Lower lobe of right lung (tissue), 2 donors: ENCODE measurements at regions not wholly inside any gene's neighbourhood (a gene's known extent, or its start where the extent isn't known, plus 50 kb on each side); places are given as distances from the start of the nearest gene placed in this dataset.

Source experiments
- ATAC-seq, 2 donors: fragments of 200-7000 bp; cut with Tn5 transposase; one replicate each; pipeline ENCODE4 v1.9.1; 2020 to 2022; ENCODE audit warnings: mild to moderate bottlenecking in 2 of 2, moderate library complexity in 2 of 2
- DNase-seq: peaks from one replicate; pipeline ENCODE4 v3.0.0-alpha.2; 2020
- H3K27ac ChIP-seq: fragments of 200-600 bp; one replicate; pipeline ENCODE4 v1.8.0; 2022
- H3K27me3 ChIP-seq: fragments of 200-600 bp; one replicate; pipeline ENCODE4 v1.8.0; 2022; ENCODE audit warnings: low read depth
- H3K36me3 ChIP-seq: fragments of 200-600 bp; one replicate; pipeline ENCODE4 v1.8.0; 2022; ENCODE audit warnings: mild to moderate bottlenecking
- H3K4me1 ChIP-seq: fragments of 200-600 bp; one replicate; pipeline ENCODE4 v1.8.0; 2022
- H3K4me3 ChIP-seq: fragments of 200-600 bp; one replicate; pipeline ENCODE4 v1.8.0; 2022; ENCODE audit warnings: mild to moderate bottlenecking
- H3K9me3 ChIP-seq: fragments of 200-600 bp; one replicate; pipeline ENCODE4 v1.8.0; 2022
- intact Hi-C: fragments of 100-400 bp; cut with DNase I; formaldehyde crosslinking; loops from one replicate; pipeline ENCODE4 v1.11.0; 2022
- TF ChIP-seq, protein P1 (sequence below): fragments of 200-600 bp; IDR thresholded peaks from one replicate; pipeline ENCODE4 v1.8.0; 2022; ENCODE audit warnings: antibody characterized with exemption, mild to moderate bottlenecking
- donor health status: DM: no; HTN: yes; CAD: no; lungs with severe emphysema.

- ATAC-seq = no peak
- no peak overlapping the region for H3K4me3 ChIP-seq
- no peaks in the 10 kb centered on the region for H3K36me3 ChIP-seq
- TF ChIP-seq, protein P1, sequence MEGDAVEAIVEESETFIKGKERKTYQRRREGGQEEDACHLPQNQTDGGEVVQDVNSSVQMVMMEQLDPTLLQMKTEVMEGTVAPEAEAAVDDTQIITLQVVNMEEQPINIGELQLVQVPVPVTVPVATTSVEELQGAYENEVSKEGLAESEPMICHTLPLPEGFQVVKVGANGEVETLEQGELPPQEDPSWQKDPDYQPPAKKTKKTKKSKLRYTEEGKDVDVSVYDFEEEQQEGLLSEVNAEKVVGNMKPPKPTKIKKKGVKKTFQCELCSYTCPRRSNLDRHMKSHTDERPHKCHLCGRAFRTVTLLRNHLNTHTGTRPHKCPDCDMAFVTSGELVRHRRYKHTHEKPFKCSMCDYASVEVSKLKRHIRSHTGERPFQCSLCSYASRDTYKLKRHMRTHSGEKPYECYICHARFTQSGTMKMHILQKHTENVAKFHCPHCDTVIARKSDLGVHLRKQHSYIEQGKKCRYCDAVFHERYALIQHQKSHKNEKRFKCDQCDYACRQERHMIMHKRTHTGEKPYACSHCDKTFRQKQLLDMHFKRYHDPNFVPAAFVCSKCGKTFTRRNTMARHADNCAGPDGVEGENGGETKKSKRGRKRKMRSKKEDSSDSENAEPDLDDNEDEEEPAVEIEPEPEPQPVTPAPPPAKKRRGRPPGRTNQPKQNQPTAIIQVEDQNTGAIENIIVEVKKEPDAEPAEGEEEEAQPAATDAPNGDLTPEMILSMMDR = no peak
- H3K9me3 ChIP-seq = no peaks in the 10 kb centered on the region
- H3K27me3 ChIP-seq = no peaks in the 10 kb centered on the region
- H3K27ac ChIP-seq = no peak overlapping the region
- intact Hi-C loops = no loop called here
- H3K4me1 ChIP-seq = no peaks in the 10 kb centered on the region
- no peak for DNase-seq
Measured at GRCh38 chr9:117858561-117858960, 154.4 kb downstream of the TLR4 start.

DNA sequence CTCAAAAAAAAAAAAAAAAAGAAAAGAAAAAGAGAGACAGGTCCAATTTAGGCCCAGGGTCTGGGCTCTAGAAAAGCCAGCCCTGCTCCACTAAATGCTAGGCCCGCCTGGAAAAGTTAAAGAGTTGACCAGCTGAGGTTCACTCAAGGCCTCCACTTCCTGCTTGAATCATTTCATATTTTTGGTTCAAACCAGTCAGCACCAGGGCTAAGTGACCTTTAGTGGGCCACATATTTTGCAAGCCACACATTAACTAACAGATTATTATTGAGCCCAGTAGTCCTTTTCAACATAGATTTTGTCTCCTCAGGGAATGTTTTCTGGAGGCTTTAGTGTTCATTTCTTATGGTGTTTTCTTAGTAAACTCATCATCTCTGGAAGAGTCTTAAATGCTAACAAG is 156.6 kb downstream of the TLR4 start:
- H3K27ac ChIP-seq = no peak overlapping the region
- H3K27me3 ChIP-seq = no peaks in the 10 kb centered on the region
- intact Hi-C loops = no loop called here
- DNase-seq (no peak), ATAC-seq (no peak)
- TF ChIP-seq, protein P1 = no peak
- H3K36me3 ChIP-seq = no peaks in the 10 kb centered on the region
- H3K4me3 ChIP-seq = no peak overlapping the region
- no peaks in the 10 kb centered on the region for H3K4me1 ChIP-seq
- H3K9me3 ChIP-seq = no peaks in the 10 kb centered on the region

DNA sequence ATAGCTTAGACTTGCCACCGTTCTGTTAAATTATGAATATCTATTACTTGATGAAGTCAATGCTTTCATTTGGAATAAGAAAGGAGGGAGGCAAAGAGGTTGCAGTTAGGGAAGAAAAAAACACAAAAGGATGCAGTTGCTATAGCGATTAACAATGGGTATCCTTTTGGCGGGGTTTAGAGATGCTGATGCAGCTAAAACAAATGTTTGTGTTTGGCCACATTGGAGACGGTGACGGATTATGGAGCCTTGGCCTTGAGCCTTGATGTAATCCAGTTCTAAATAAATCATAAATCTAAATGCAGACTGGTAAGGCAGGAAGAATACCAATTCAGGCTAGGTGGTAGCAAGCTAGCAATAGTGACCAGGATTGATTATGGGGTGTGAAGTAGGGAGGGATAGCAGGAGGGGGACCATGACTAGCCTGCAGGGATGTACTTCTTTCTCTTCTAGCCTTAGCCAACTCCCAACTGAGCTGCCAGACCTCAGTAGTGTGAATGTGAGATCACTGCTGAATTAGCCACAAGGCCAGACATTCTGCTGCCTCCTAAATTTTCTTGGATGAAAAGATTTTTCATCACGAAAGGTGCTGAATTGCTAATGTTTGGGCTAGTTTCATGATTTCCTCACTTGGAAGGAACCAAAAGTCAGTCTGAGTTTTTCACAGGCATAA is 160.3 kb downstream of the TLR4 start:
- Histone ChIP-seq H3K27ac (no peak overlapping the region), H3K4me1 (no peaks in the 10 kb centered on the region), H3K36me3 (no peaks in the 10 kb centered on the region), H3K4me3 (no peak overlapping the region), H3K27me3 (no peaks in the 10 kb centered on the region), H3K9me3 (no peaks in the 10 kb centered on the region)
- ATAC-seq (no peak), DNase-seq (no peak)
- TF ChIP-seq, protein P1 = no peak
- intact Hi-C loops = no loop called here

DNA sequence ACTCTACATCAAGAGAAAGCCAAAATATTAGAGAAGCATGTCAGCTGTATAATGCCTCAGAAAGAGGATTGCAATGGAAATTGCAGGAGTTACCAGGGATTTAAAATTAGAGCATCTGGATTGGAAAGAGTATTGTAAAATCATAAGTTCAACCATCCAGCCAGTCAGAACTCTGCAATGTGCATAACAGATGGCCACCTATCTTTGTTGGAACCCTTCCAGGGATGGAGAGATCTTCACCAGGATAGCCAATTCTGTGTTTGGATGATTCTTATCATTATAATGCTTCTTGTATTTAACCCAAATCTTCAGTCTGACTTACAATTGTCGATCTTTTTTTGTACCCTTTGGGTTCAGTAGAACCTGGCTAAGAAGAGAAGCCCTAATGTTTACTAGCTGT is 164.4 kb downstream of the TLR4 start:
- Histone ChIP-seq H3K4me1 (no peaks in the 10 kb centered on the region), H3K27ac (no peak overlapping the region), H3K4me3 (no peak overlapping the region), H3K9me3 (no peaks in the 10 kb centered on the region), H3K36me3 (no peaks in the 10 kb centered on the region), H3K27me3 (no peaks in the 10 kb centered on the region)
- intact Hi-C loops = no loop called here
- TF ChIP-seq, protein P1 = no peak
- no peak for DNase-seq
- no peak for ATAC-seq

DNA sequence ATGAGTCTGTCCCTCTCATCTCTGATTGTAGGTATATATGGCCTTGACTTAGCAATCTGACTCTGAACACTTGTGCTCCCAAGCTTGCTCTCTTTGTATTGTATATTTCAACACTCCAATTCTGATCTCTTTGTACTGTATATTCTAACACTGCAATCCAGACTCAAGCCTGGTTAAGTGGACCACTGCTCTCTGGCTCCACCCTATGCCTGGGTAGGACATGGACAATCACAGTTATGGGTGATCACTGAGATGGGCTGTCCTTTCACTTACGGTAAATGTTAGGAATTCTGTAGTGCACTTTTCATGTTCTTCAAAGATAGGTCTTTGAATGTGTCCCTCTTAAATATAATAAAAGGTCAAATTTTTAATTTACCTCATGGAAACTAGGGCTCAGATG is 165.1 kb downstream of the TLR4 start:
- intact Hi-C loops = no loop called here
- Histone ChIP-seq H3K4me1 (no peaks in the 10 kb centered on the region), H3K4me3 (no peak overlapping the region), H3K27me3 (no peaks in the 10 kb centered on the region), H3K36me3 (no peaks in the 10 kb centered on the region), H3K9me3 (no peaks in the 10 kb centered on the region), H3K27ac (no peak overlapping the region)
- ATAC-seq (no peak), DNase-seq (no peak)
- TF ChIP-seq, protein P1 = no peak
